ENCODE measurements at regions not wholly inside any gene's neighbourhood (a gene's known extent, or its start where the extent isn't known, plus 50 kb on each side); places are given as distances from the start of the nearest gene placed in this dataset.

DNA sequence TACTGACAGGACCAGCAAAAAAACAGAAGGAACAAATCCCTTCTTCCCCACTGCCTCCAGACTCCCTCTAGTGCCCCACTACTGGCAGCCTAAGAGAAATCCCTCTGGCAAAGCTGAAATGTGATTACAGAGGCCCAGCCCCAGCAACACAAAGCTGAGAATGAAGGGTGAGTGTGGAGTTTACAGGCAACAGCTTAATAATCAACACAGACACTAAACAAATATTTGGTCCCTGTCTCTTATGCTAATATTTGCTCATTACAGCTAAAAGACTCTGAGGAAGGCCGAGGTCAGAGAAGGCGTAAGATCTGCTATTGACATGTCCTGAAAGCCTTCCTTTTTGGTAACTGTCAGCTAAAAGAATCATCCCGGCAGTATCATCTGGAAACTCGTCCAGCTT lies 308.5 kb upstream of the RASGRP1 start:
- no peak overlapping the region for H3K4me3 ChIP-seq (replicated peaks; ENCODE audit: low read depth, low read length)
- no peak for DNase-seq (ENCODE audit: extremely low read depth, low read depth)
- TF ChIP-seq, protein P1, sequence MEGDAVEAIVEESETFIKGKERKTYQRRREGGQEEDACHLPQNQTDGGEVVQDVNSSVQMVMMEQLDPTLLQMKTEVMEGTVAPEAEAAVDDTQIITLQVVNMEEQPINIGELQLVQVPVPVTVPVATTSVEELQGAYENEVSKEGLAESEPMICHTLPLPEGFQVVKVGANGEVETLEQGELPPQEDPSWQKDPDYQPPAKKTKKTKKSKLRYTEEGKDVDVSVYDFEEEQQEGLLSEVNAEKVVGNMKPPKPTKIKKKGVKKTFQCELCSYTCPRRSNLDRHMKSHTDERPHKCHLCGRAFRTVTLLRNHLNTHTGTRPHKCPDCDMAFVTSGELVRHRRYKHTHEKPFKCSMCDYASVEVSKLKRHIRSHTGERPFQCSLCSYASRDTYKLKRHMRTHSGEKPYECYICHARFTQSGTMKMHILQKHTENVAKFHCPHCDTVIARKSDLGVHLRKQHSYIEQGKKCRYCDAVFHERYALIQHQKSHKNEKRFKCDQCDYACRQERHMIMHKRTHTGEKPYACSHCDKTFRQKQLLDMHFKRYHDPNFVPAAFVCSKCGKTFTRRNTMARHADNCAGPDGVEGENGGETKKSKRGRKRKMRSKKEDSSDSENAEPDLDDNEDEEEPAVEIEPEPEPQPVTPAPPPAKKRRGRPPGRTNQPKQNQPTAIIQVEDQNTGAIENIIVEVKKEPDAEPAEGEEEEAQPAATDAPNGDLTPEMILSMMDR (IDR thresholded peaks at IDR 0.05; ENCODE audit: low read depth, low read length, missing control alignments) = peak; percentile 18

DNA sequence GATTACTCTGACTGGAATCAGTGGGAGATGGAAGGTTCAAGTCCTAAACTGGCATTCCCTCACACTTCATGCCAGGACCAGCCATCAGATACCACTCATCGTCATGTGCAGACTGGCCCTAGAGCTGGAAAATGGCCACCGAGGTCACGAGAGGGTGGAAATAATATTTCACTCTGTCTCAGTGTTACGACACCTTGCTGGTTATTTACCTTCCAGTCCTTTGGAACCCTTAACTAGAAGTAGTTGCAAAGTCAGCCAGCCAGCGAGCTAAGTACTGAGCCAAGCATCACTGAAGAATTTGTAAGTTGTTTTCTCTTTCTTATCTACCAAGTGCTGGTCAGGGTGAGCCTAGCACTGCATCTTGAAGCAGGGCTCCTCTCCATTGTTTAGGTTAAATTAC lies 309.9 kb upstream of the RASGRP1 start:
- H3K4me3 ChIP-seq (replicated peaks; ENCODE audit: low read depth, low read length) = no peak overlapping the region
- no peak for DNase-seq (ENCODE audit: extremely low read depth, low read depth)
- TF ChIP-seq, protein P1 (IDR thresholded peaks at IDR 0.05; ENCODE audit: low read depth, low read length, missing control alignments) = no peak

DNA sequence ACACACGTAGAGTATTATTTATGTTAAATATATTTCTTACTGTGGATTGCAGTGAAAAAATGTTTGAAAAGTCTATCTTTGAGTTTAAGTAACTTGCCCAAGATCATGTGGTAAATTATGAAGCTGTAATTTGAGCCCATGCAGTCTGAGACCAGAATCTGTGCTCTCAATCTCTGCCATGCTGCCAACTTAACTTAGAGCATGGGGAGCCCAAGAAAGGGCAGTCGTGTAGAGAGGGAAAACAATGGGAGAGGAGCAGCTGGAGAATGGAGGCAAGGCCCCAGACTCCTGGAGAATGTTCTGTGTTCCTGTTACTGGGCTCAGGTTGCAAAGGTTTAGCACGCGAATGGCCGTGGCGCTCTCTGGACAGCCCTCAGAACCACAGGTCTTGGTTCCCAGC lies 311.6 kb upstream of the RASGRP1 start:
- no peak overlapping the region for H3K4me3 ChIP-seq (replicated peaks; ENCODE audit: low read depth, low read length)
- TF ChIP-seq, protein P1 (IDR thresholded peaks at IDR 0.05; ENCODE audit: low read depth, low read length, missing control alignments) = no peak
- no peak for DNase-seq (ENCODE audit: extremely low read depth, low read depth)

DNA sequence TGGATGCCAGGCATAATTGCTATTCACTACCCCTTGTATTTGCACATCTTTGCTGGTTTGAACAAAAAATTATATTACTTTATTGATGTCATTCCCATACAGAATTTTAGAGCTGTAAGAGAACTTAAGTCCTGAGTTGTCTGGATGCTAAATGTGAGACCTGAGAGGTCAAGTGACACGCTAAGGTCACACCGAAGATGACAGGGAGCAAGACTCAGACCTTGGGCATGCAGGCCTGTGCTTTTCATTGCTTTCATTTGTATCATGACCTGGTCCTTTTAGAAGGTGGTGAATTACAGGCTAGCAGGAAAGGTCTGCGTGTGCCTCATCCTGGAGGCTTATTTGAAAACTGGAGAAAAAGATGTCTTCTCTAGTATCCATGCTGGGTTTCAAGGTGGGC lies 312.0 kb upstream of the RASGRP1 start:
- DNase-seq (ENCODE audit: extremely low read depth, low read depth) = no peak
- H3K4me3 ChIP-seq (replicated peaks; ENCODE audit: low read depth, low read length) = no peak overlapping the region
- TF ChIP-seq, protein P1 (IDR thresholded peaks at IDR 0.05; ENCODE audit: low read depth, low read length, missing control alignments) = no peak

DNA sequence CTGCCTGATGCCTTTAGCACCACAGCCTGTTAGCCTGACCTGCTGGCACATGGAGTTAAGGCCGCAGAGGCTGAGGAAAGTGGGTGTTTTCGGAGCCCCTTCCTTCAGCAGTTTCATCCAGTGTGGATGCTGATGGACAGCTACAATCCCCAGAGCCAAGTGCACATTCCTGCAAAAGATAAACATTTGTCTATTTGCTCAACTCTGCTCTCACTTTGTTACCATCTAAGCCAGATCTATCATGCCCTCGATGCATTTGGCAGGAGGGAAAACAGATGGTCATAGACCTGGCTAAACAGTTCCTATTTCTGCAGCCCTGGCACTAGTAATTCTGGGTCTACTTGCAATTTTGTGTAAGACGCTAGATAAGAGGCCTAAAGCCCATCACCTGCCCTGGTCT lies 312.9 kb upstream of the RASGRP1 start:
- H3K4me3 ChIP-seq (replicated peaks; ENCODE audit: low read depth, low read length) = no peak overlapping the region
- DNase-seq (ENCODE audit: extremely low read depth, low read depth) = no peak
- TF ChIP-seq, protein P1 (IDR thresholded peaks at IDR 0.05; ENCODE audit: low read depth, low read length, missing control alignments) = no peak

DNA sequence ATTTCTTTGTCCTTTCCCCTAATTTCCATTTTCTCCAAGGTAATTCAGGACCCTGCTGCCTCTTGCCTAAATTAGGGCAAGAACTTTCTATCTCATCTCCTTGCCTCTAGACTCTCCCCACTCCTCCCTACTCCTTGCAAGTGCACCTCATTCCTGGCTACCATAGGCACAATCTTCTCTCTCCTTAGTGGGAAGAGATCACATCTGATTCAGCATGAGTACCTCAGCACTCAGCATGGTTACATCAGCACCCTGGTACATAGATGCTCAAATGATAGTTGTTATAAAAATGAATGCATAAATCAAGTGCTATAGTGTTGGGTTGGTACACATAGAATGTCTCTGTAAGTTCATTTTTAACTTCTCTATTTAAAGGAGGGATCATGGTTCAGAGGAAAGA lies 313.4 kb upstream of the RASGRP1 start:
- no peak overlapping the region for H3K4me3 ChIP-seq (replicated peaks; ENCODE audit: low read depth, low read length)
- no peak for DNase-seq (ENCODE audit: extremely low read depth, low read depth)
- TF ChIP-seq, protein P1 (IDR thresholded peaks at IDR 0.05; ENCODE audit: low read depth, low read length, missing control alignments) = no peak

DNA sequence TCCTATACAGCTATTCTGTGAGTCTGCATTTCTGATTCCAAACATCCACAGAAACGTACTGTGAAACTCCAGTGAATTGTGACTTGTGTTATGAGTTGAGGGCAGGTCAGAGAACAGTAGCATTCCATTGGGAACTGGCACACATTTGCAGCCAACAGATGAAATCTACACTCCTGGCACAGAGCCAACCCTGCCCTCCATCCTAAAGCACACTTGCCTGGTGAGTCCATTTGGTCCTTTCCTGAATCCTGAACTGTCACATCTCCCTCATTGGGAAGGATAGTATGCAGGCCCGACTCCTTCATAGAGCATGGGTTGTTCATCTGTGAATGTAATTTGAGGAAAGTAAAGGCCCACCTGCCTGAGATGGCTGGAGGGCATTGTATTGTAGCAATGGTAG lies 314.3 kb upstream of the RASGRP1 start:
- TF ChIP-seq, protein P1 (IDR thresholded peaks at IDR 0.05; ENCODE audit: low read depth, low read length, missing control alignments) = no peak
- DNase-seq (ENCODE audit: extremely low read depth, low read depth) = no peak
- no peak overlapping the region for H3K4me3 ChIP-seq (replicated peaks; ENCODE audit: low read depth, low read length)

Data from HFF-Myc (cell line).